DMS53 treated with DMSO at 0.1 percent for 48 hours (cell line): ENCODE measurements at regions not wholly inside any gene's neighbourhood (a gene's known extent, or its start where the extent isn't known, plus 50 kb on each side); places are given as distances from the start of the nearest gene placed in this dataset.

Source experiments
- DNase-seq: peaks from one replicate; lab custom pipeline; 2025; ENCODE audit not compliant: unreplicated experiment; lab: John Stamatoyannopoulos, UW

GRCh38 chr18:68435581-68435980, 279.3 kb downstream of the TMX3 start:
- DNase-seq = no peak

- no peak for DNase-seq
Observed at GRCh38 chr18:68431922-68432198, 283.0 kb downstream of the TMX3 start.

DNA sequence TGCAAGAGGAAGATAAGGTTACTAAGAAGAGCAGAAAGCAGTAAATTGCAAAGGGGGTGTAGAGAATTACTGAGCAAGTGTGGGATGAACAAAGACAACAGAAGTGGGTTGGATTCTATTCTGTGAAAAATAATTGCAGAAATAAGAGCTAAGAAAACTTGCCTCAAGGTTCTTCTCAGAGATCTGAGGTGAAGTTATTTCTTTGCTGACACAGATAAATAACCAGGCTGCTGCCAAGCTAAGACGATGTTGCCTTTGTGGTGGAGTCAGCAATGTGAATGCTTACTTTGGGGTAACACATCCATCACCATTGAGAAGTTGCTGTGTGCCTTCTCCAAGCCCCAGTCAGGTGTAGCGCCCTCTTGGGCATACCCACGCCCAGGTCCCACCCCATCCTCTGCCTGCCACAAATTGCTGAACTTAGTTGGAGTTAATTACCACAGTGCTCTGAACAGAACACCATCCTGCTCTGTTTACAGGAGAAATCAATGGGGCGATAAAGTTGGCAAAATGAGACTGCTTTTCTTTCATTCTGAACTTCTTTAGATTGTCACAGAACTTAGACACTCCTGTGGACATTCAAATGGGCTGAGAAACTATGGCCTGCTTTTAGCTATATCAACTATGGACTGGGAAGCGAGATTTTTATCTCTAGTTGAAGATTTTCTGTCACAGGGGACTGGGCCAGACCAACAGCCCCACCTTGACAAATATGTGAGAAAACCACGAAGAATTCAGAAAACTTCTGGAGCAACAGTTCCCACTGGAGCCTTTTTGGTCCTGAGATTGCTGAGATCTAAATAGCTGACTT, 283.6 kb downstream of the TMX3 start:
- DNase-seq = no peak

DNA sequence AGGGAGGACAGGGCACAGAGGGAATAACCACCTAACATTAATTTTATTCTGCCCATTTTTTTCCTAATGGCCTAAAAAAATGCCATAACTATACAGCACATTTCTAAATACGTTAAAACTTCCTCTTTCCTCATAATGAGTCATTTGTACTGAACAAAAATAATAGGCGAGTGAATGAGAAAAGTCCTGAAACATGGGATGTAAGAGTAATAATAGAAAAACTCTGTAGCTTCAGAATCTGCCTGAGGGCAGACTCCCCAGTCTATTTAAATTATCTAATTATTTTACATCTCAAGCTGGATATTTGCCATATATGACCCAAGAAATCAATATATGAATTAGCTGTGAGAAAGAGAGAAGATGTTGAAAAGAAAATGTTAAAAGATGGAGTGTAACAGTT, 285.1 kb downstream of the TMX3 start:
- DNase-seq = no peak

DNA sequence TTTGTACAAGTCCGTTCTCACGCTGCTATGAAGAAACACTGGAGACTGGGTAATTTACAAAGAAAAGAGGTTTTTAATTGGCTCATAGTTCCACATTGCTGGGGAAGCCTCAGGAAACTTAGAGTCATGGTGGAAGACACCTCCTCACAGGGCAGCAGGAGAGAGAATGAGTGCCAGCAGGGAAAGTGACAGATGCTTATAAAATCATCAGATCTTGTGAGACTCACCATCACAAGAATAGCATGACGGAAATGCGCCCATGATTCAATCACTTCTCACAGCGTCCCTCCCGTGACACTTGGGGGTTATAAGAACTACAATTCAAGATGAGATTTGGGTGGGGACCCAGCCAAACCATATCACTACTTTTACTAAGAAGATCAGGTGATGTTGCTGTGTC, 285.8 kb downstream of the TMX3 start:
- no peak for DNase-seq

DNA sequence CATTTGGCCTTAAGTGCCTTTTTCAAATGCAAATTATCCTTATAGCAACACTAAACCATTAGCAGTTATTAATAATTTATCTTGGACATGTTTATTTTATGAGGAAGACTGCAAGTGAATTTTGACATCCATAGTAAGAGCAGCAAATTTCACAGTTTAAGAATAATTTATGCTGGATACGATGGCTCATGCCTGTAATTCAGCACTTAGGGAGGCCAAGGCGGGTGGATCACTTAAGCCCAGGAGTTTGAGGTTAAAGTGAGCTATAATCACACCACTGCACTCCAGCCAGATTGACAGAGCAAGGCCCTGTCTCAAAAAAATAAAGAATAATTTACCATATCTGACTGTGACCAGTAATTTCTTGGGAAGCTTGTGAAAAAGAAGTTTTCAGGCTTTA, 286.2 kb downstream of the TMX3 start:
- no peak for DNase-seq

- DNase-seq = peak; percentile 97
Observed at GRCh38 chr18:68427951-68428401, 286.9 kb downstream of the TMX3 start.

GRCh38 chr18:68426731-68427315, 288.1 kb downstream of the TMX3 start:
- no peak for DNase-seq

DNA sequence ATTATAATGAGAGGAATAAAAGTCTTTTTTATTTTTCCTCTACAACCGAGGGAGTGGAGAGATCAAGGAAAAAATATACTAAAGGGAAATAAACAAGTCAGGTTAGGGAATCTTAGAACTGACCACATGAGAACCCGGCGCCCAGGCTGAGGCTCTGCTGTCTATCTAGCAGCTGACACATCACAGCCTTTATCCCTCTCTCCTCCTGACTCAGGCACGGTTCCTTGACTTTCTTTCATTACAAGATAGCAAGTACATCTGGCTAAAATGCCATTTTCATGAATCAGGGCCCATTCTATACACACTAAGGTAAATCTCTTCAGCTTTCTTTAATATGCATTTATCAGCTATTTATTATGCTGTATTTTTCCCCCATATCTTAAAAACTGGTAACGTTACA, 296.0 kb downstream of the TMX3 start:
- DNase-seq = no peak

- no peak for DNase-seq
Observed at GRCh38 chr18:68418226-68418868, 296.6 kb downstream of the TMX3 start.

GRCh38 chr18:68417826-68418225, 297.1 kb downstream of the TMX3 start:
- DNase-seq = peak; percentile 74

DNA sequence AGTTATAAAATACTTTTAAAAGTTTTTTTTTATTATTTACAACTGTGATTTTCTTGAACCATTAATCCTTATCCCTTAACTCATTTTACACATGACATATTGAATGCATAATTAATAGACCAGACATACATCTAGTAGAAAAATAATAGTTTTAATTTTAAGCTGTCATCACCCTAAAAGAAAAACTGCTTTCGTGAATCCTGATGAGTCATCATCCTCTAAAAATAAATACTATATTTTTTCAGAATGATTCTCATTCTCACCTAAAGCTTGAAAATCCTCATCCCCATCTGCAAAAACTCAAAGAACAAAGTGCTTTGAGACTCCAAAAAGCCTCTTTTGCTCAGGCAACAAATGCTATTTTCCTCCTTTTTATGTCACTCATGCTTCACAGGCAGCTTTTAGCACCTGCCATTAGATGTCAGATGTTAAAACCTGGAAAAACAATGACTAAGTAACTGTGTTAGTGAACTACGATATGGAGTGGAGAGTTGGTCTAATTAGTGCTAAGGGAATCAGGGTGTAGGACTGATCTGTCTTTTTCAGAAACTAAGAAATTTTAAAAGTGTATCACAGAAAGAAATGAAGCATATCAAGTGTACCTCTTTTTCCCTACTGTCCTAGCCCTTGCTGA, 297.6 kb downstream of the TMX3 start:
- DNase-seq = peak; percentile 75

- no peak for DNase-seq
Observed at GRCh38 chr18:68414407-68414806, 300.5 kb downstream of the TMX3 start.

- no peak for DNase-seq
Observed at GRCh38 chr18:68409576-68409975, 305.3 kb downstream of the TMX3 start.

- DNase-seq = no peak
Observed at GRCh38 chr18:68406761-68407160, 308.1 kb downstream of the TMX3 start.

DNA sequence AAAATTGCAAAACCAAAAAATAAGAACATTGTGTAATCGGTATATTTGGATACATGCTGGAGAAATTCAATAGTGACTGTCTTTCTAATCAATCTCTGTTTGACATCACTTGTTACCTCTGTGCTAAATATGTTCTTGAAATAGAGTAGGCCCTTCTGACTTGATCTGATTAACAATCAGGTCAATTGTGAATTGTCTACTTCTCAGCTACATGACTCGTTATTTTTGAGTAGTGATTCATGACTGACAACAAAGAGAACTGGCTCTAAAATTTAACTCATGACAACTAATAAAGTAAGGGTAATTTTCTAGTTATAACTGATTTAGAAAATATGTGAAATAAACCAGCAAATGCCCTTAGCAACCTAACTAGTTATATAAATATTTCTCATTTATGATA, 312.1 kb downstream of the TMX3 start:
- no peak for DNase-seq

DNA sequence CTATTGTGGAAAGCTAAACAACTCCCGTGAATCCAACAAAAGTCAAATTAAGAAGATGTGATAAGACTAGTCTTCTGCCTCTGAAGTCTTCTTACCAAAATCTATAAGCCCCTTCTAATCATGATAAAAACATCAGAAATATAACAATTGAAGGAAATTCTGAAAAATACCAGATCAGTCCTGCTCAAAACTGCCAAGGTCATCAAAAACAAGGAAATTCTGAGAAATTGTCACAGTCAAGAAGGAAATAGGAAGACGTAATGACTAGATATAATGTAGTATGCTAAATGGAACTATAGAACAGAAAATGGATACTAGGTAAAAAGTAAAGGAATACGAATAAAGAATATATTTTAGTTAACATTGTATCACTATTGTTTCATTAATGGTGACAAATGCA, 314.0 kb downstream of the TMX3 start:
- DNase-seq = no peak

DNA sequence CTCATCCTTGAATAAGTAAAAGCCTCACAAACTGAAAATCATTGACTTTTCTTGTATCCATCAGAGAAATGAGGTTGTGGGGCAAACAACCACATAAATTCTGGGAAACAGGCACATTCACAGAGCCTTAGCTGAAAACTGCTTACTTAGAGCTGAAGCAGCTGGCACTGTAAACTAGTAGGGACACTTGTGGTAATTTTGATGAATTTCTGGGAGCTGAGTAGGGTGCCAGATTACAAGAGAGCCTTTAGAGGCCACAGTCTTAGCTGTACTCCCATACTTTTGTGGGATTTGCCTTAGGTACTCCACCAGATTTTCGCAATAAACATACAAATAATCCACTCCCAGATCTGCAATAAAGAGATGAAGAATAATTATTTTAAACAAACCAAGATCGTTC, 315.2 kb downstream of the TMX3 start:
- no peak for DNase-seq

DNA sequence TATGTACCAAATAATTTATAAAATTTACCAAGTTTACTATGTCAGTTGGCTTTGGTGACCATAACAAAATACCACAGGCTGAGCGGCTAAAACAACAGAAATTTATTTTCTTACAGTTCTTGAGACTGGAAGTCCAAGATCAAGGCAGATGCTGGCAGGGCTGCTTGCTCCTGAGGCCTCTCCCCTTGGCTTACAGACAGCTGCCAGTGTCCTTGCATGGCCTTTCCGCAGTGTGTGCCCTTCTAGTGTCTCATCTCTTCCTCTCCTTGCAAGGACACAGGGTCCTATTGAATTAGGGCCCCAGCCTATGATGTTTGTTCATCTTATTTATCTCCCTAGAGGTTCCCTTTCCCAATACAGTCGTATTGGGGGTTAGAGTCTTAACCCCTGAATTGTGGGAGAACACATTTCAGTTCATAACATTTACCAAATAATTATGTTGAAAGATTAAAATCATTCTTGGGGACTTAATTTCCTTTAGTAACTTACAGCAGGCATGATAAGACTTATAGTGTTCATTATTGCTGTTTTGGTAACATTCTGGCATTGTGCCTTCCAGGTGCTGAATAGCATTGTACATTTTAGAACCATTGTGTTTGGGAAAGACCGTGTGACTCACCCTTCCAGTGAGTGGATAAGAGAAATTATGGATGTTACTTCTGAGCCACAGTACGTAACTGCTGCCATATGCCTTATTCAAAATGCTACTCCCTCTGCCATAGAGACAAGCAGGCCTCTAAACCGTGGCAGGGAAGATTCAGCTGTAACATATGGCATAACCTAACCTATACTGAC, 317.5 kb downstream of the TMX3 start:
- DNase-seq = no peak

- DNase-seq = no peak
Observed at GRCh38 chr18:68394705-68395104, 320.2 kb downstream of the TMX3 start.

- no peak for DNase-seq
Observed at GRCh38 chr18:68391801-68392200, 323.1 kb downstream of the TMX3 start.
